Uterus (tissue), 3 donors: ENCODE measurements at regions not wholly inside any gene's neighbourhood (a gene's known extent, or its start where the extent isn't known, plus 50 kb on each side); places are given as distances from the start of the nearest gene placed in this dataset.

Experiments used
- DNase-seq, 2 donors: peaks; one replicate each; pipeline ENCODE4 v3.0.0-alpha.2; 2019 to 2020
- H3K27ac ChIP-seq, 2 donors: fragments of 200-600 bp; sonication (generic); 1 replicate in 1 of 2; 2 replicates in 1 of 2; pipeline ENCODE4 v1.5.1; 2016 to 2018
- H3K27me3 ChIP-seq, 2 donors: fragments of 200-600 bp; sonication (generic); one replicate each; pipeline ENCODE4 v1.5.1; 2018 to 2019; ENCODE audit warnings: control low read depth in 1 of 2
- H3K36me3 ChIP-seq, 2 donors: fragments of 200-600 bp; sonication (generic); one replicate each; pipeline ENCODE4 v1.5.1; 2019; ENCODE audit warnings: control low read depth in 1 of 2
- H3K4me1 ChIP-seq, 2 donors: fragments of 200-600 bp; sonication (generic); one replicate each; pipeline ENCODE4 v1.5.1; 2018 to 2019; ENCODE audit warnings: control low read depth in 1 of 2
- H3K4me3 ChIP-seq, 2 donors: fragments of 200-600 bp; sonication (generic); 1 replicate in 1 of 2; 2 replicates in 1 of 2; pipeline ENCODE4 v1.5.1; 2018 to 2019; ENCODE audit warnings: mild to moderate bottlenecking in 1 of 2
- H3K9me3 ChIP-seq, 2 donors: fragments of 200-600 bp; sonication (generic); one replicate each; pipeline ENCODE4 v1.5.1; 2019; ENCODE audit warnings: control low read depth in 1 of 2
- POLR2A ChIP-seq, 2 donors: fragments of 450-650 bp; IDR thresholded peaks; one replicate each; pipeline ENCODE4 v1.6.1; 2016; ENCODE audit warnings: antibody characterized with exemption in 2 of 2, mild to moderate bottlenecking in 1 of 2, moderate library complexity in 1 of 2
- intact Hi-C: fragments of 100-400 bp; cut with DNase I; formaldehyde crosslinking; loops from one replicate; pipeline ENCODE4 v1.15.1; 2023; ENCODE audit warnings: low total_unique reads
- TF ChIP-seq, protein P1 (sequence below), 4 experiments: fragments of 200-600 bp in 2 of 4; fragments of 450-650 bp in 2 of 4; sonication (generic) in 2 of 4; IDR thresholded peaks; one replicate each; pipeline ENCODE4 v1.5.1; 2016 to 2019; ENCODE audit warnings: antibody characterized with exemption in 4 of 4, mild to moderate bottlenecking in 2 of 4, moderate library complexity in 1 of 4
- donor health status: DM: yes; HTN: yes; CAD: no.

DNA sequence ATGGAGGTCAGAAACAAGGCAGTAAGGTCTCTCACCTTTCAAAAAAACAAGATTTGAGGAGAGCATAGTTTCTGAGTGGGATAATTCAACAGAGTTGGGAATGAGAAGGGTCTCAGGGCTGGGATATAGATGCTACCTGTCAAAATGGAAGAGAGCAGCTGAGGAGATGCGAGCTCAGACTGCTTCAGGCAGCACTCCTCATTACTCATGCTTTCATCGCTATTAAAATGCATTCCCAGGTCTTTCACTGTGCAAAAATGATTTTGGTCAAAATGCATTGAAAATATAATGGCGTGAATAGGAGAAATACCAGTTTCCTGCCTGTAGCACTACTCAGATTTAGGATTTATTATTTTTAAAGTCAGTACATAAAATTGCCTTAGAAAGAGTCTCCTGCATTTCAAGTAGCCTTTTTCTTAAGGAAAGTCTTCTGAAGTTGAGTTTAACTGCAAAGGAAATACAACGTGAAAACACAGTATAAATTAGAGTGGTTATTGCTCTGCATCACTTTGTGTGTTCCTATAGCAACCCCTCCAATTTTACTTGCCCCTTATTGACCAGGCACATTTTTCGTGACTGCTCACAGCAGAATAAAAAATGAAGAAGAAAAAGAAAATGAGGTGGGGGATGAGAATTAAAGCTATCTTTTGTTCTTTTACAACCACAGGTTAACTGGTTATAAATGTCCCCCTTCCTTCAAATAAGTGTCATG lies 724.8 kb upstream of the SEMA6A start:
- intact Hi-C loops = no loop called here
- no peak overlapping the region for H3K4me3 ChIP-seq
- no peaks in the 10 kb centered on the region for H3K36me3 ChIP-seq
- no peaks in the 10 kb centered on the region for H3K27me3 ChIP-seq
- H3K4me1 ChIP-seq = no peaks in the 10 kb centered on the region
- H3K27ac ChIP-seq = no peak overlapping the region
- TF ChIP-seq POLR2A (IDR thresholded peaks at IDR 0.05) = no peak
- TF ChIP-seq, protein P1, sequence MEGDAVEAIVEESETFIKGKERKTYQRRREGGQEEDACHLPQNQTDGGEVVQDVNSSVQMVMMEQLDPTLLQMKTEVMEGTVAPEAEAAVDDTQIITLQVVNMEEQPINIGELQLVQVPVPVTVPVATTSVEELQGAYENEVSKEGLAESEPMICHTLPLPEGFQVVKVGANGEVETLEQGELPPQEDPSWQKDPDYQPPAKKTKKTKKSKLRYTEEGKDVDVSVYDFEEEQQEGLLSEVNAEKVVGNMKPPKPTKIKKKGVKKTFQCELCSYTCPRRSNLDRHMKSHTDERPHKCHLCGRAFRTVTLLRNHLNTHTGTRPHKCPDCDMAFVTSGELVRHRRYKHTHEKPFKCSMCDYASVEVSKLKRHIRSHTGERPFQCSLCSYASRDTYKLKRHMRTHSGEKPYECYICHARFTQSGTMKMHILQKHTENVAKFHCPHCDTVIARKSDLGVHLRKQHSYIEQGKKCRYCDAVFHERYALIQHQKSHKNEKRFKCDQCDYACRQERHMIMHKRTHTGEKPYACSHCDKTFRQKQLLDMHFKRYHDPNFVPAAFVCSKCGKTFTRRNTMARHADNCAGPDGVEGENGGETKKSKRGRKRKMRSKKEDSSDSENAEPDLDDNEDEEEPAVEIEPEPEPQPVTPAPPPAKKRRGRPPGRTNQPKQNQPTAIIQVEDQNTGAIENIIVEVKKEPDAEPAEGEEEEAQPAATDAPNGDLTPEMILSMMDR (IDR thresholded peaks at IDR 0.05) = no peak
- H3K9me3 ChIP-seq = no peaks in the 10 kb centered on the region
- DNase-seq = no peak

DNA sequence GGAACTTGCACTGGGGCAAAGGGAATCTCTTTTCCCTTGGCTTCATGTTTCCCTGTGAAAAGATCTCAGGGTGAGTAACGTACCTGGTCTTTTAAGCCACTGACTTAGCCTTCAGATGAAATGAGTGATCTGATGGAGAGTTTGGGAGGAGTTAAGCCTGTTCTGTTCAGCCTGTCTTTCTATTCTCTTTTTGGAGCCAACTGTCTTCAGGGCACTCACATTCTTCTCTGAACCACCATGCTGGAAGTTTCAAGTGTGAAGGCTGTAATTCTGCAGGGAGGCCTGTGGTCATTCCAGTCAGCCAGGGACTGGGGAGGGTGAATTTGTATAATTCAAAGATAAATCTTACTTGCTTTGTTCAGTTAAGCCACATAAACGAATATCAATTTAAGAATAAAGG lies 722.2 kb upstream of the SEMA6A start:
- H3K27me3 ChIP-seq = no peaks in the 10 kb centered on the region
- DNase-seq = no peak
- no peaks in the 10 kb centered on the region for H3K36me3 ChIP-seq
- H3K4me3 ChIP-seq = no peak overlapping the region
- no peak for TF ChIP-seq POLR2A (IDR thresholded peaks at IDR 0.05)
- TF ChIP-seq, protein P1 (IDR thresholded peaks at IDR 0.05) = no peak
- no peak overlapping the region for H3K27ac ChIP-seq
- H3K9me3 ChIP-seq = no peaks in the 10 kb centered on the region
- no peaks in the 10 kb centered on the region for H3K4me1 ChIP-seq
- intact Hi-C loops = no loop called here

DNA sequence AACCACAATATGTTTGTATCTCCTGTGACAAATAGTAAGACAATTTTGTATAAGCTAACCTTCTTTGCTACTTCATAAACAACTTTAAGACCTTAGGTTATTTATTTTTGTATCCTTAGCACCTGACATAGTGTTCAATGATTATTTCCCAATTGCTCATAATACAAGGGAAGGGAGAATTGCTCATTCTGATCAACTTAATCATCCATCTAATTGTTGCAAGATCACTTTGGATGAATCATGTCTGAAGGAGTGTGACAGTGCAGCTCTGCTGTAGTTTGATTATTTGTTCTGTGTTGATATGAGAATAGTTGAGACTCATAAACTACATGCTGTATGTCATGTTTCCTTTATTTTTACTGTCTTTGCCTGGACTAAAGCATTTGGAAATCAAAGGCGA lies 721.3 kb upstream of the SEMA6A start:
- no peaks in the 10 kb centered on the region for H3K36me3 ChIP-seq
- H3K4me3 ChIP-seq = no peak overlapping the region
- DNase-seq = no peak
- H3K4me1 ChIP-seq = no peaks in the 10 kb centered on the region
- H3K9me3 ChIP-seq = no peaks in the 10 kb centered on the region
- no peaks in the 10 kb centered on the region for H3K27me3 ChIP-seq
- H3K27ac ChIP-seq = no peak overlapping the region
- intact Hi-C loops = no loop called here
- no peak for TF ChIP-seq POLR2A (IDR thresholded peaks at IDR 0.05)
- TF ChIP-seq, protein P1 (IDR thresholded peaks at IDR 0.05) = no peak

DNA sequence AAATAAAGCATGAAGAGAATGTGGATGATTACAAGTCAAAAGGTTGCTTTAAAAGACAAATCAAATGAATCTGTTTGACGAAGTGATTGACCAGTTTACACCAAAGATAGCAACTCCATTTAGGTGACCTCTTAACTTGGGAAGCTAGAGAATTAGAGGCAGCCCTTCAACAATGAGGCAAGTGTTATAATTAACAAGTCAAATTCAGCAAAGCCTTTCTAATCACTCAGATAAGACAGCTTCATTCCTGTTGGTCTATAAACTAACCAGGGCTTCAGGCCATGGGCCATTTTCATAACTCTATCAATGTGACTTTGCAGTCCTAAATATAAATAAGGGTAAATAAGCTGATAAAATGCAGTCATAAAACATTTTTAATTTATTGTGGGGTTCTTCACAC lies 712.2 kb upstream of the SEMA6A start:
- no peaks in the 10 kb centered on the region for H3K36me3 ChIP-seq
- no peak for TF ChIP-seq POLR2A (IDR thresholded peaks at IDR 0.05)
- H3K27me3 ChIP-seq = no peaks in the 10 kb centered on the region
- H3K9me3 ChIP-seq = no peaks in the 10 kb centered on the region
- H3K27ac ChIP-seq = no peak overlapping the region
- no peaks in the 10 kb centered on the region for H3K4me1 ChIP-seq
- DNase-seq = no peak
- no peak overlapping the region for H3K4me3 ChIP-seq
- intact Hi-C loops = no loop called here

DNA sequence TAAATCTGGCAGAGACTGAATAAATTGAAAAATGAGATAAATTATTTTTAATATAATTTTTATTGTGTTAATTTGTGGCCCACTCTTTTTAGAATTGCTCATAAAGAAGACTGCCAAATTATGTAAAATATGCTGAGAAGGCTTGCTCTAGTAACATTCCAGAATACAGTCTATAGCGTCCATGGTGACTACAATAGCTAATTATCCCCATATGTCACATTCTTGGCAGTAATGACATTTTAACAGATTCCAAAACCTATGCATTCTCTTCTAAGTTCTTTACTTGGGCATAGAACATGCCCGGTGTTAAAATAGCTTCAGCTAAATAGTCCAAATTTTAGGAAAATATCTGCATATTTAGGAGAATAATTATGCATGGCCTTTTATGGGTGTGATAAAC lies 697.0 kb upstream of the SEMA6A start:
- H3K27me3 ChIP-seq = no peaks in the 10 kb centered on the region
- no peaks in the 10 kb centered on the region for H3K9me3 ChIP-seq
- intact Hi-C loops = no loop called here
- no peak overlapping the region for H3K27ac ChIP-seq
- TF ChIP-seq, protein P1 (IDR thresholded peaks at IDR 0.05) = no peak
- TF ChIP-seq POLR2A (IDR thresholded peaks at IDR 0.05) = no peak
- H3K4me3 ChIP-seq = no peak overlapping the region
- H3K4me1 ChIP-seq = no peaks in the 10 kb centered on the region
- DNase-seq = no peak
- no peaks in the 10 kb centered on the region for H3K36me3 ChIP-seq

DNA sequence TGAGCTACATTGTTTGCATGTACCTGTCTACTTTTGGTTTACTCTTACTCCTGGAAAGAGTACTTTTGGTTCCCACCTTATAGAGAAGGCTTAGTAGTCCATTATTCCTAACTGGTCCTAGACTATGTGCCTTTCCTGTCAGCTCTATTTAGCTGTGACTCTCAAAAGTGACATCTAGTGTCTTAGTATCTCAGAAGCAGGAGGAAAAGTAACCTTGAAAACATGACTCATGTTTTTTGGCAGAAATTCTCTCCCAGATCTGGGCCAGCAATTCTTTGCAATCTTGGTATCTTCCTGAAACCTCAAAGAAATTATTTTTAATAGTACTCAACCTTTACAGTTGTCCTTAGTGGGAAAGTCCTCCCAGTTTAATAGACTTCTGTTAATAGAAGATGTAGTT lies 691.7 kb upstream of the SEMA6A start:
- Histone ChIP-seq H3K27ac (no peak overlapping the region), H3K9me3 (peaks cover 0 to 4% of the 10 kb centered on the region in 2 donors), H3K4me1 (no peaks in the 10 kb centered on the region), H3K36me3 (peaks cover 0 to 1% of the 10 kb centered on the region in 2 donors), H3K27me3 (no peaks in the 10 kb centered on the region), H3K4me3 (no peak overlapping the region)
- intact Hi-C loops = no loop called here
- no peak for TF ChIP-seq POLR2A (IDR thresholded peaks at IDR 0.05)
- TF ChIP-seq, protein P1 (IDR thresholded peaks at IDR 0.05) = no peak
- DNase-seq = no peak
